Karpas-422 (cell line): ENCODE measurements at regions not wholly inside any gene's neighbourhood (a gene's known extent, or its start where the extent isn't known, plus 50 kb on each side); places are given as distances from the start of the nearest gene placed in this dataset.
"Not testable (repeated sequence)": the region's sequence is repeated elsewhere in the genome, so short reads cannot be mapped to it uniquely, and the experiment has no call there.

ENCODE experiments used
- DNase-seq: peaks from one replicate; pipeline ENCODE4 v3.0.0-alpha.2; 2015
- H2AFZ ChIP-seq: fragments of 200-600 bp; sonication (generic); 2 replicates; pipeline ENCODE4 v1.6.1; 2014; ENCODE audit warnings: antibody characterized with exemption, low read length, mixed read lengths
- H3K27ac ChIP-seq: fragments of 200-600 bp; sonication (generic); 2 replicates; pipeline ENCODE4 v1.5.1; 2014; ENCODE audit warnings: mild to moderate bottlenecking, low read length, moderate library complexity
- H3K27me3 ChIP-seq: fragments of 200-600 bp; sonication (generic); 2 replicates; pipeline ENCODE4 v1.6.1; 2014; ENCODE audit warnings: low read length, mixed read lengths
- H3K36me3 ChIP-seq: fragments of 200-600 bp; sonication (generic); 2 replicates; pipeline ENCODE4 v1.6.1; 2014; ENCODE audit warnings: low read length, mixed read lengths; ENCODE audit not compliant: insufficient read depth
- H3K4me1 ChIP-seq: fragments of 200-600 bp; sonication (generic); 2 replicates; pipeline ENCODE4 v1.6.1; 2014; ENCODE audit warnings: mild to moderate bottlenecking, low read length, mixed read lengths
- H3K4me2 ChIP-seq: fragments of 200-600 bp; sonication (generic); 2 replicates; pipeline ENCODE4 v1.6.1; 2014; ENCODE audit warnings: low read length, low read depth, mild to moderate bottlenecking; ENCODE audit not compliant: poor library complexity, severe bottlenecking
- H3K4me3 ChIP-seq: fragments of 200-600 bp; sonication (generic); 2 replicates; pipeline ENCODE4 v1.5.1; 2014; ENCODE audit warnings: mild to moderate bottlenecking, antibody characterized with exemption, low read length, mixed read lengths
- H3K79me2 ChIP-seq: fragments of 200-600 bp; sonication (generic); 2 replicates; pipeline ENCODE4 v1.6.1; 2014; ENCODE audit warnings: mild to moderate bottlenecking, low read length, mixed read lengths
- H3K9ac ChIP-seq: fragments of 200-600 bp; sonication (generic); 2 replicates; pipeline ENCODE4 v1.6.0; 2014; ENCODE audit warnings: low read length
- H3K9me2 ChIP-seq: fragments of 200-600 bp; sonication (generic), shearing (Covaris generic); replicated peaks from 2 replicates; pipeline ENCODE4 v1.6.0; 2014; ENCODE audit warnings: mild to moderate bottlenecking, low read length, moderate library complexity; ENCODE audit not compliant: insufficient read depth
- H3K9me3 ChIP-seq: fragments of 300-700, 200-600 bp; sonication (generic); 2 replicates; pipeline ENCODE4 v1.6.1; 2014; ENCODE audit warnings: low read length, mixed read lengths
- H4K20me1 ChIP-seq: fragments of 200-600 bp; sonication (generic); 2 replicates; pipeline ENCODE4 v1.6.1; 2014; ENCODE audit warnings: mild to moderate bottlenecking, antibody characterized with exemption, low read length, low read depth; ENCODE audit not compliant: insufficient read depth

- Histone ChIP-seq H3K27me3 (no peaks in the 10 kb centered on the region), H3K9me3 (peaks cover 5% of the 10 kb centered on the region), H4K20me1 (no peaks in the 10 kb centered on the region), H3K9me2 (no peaks in the 10 kb centered on the region; the same call in 1 of the 2 replicates), H3K4me2 (no peak overlapping the region), H2AFZ (no peak overlapping the region), H3K4me1 (no peaks in the 10 kb centered on the region), H3K9ac (no peak overlapping the region), H3K4me3 (no peak overlapping the region), H3K27ac (no peak overlapping the region), H3K36me3 (no peaks in the 10 kb centered on the region), H3K79me2 (no peaks in the 10 kb centered on the region)
- no peak for DNase-seq
These were observed 908.6 kb upstream of the MDGA2 start for GRCh38 chr14:48584031-48584430.

GRCh38 chr14:48582938-48583337 lies 907.5 kb upstream of the MDGA2 start:
- no peaks in the 10 kb centered on the region for H3K4me1 ChIP-seq
- no peak overlapping the region for H3K4me2 ChIP-seq
- no peak overlapping the region for H2AFZ ChIP-seq
- DNase-seq, result no peak
- H3K27ac ChIP-seq, result no peak overlapping the region
- no peaks in the 10 kb centered on the region for H3K79me2 ChIP-seq
- H4K20me1 ChIP-seq, result no peaks in the 10 kb centered on the region
- H3K9me2 ChIP-seq, result no peaks in the 10 kb centered on the region; the same call in 1 of the 2 replicates
- no peaks in the 10 kb centered on the region for H3K36me3 ChIP-seq
- H3K27me3 ChIP-seq, result no peaks in the 10 kb centered on the region
- H3K9ac ChIP-seq, result no peak overlapping the region
- H3K9me3 ChIP-seq, result peaks cover 3% of the 10 kb centered on the region
- H3K4me3 ChIP-seq, result no peak overlapping the region

- H3K27me3 ChIP-seq, result no peaks in the 10 kb centered on the region
- no peak overlapping the region for H2AFZ ChIP-seq
- H3K9ac ChIP-seq, result no peak overlapping the region
- no peaks in the 10 kb centered on the region for H3K36me3 ChIP-seq
- H3K9me3 ChIP-seq, result peaks cover 22% of the 10 kb centered on the region
- no peak overlapping the region for H3K27ac ChIP-seq
- H3K79me2 ChIP-seq, result no peaks in the 10 kb centered on the region
- H3K4me3 ChIP-seq, result no peak overlapping the region
- DNase-seq, result no peak
- no peak overlapping the region for H3K4me2 ChIP-seq
- H3K9me2 ChIP-seq, result no peaks in the 10 kb centered on the region; the same call in 1 of the 2 replicates
- no peaks in the 10 kb centered on the region for H4K20me1 ChIP-seq
- no peaks in the 10 kb centered on the region for H3K4me1 ChIP-seq
These were observed 905.3 kb upstream of the MDGA2 start for GRCh38 chr14:48580692-48581091.

GRCh38 chr14:48575772-48576171 lies 900.4 kb upstream of the MDGA2 start:
- Histone ChIP-seq H4K20me1 (no peaks in the 10 kb centered on the region), H3K4me3 (no peak overlapping the region), H2AFZ (no peak overlapping the region), H3K27ac (no peak overlapping the region), H3K79me2 (no peaks in the 10 kb centered on the region), H3K9ac (no peak overlapping the region), H3K4me2 (no peak overlapping the region), H3K36me3 (no peaks in the 10 kb centered on the region), H3K27me3 (no peaks in the 10 kb centered on the region), H3K9me2 (no peaks in the 10 kb centered on the region), H3K9me3 (peaks cover 19% of the 10 kb centered on the region), H3K4me1 (no peaks in the 10 kb centered on the region)
- no peak for DNase-seq

GRCh38 chr14:48568688-48569087 lies 893.3 kb upstream of the MDGA2 start:
- Histone ChIP-seq H3K9me3 (peaks cover 16% of the 10 kb centered on the region), H3K4me2 (no peak overlapping the region), H3K27me3 (no peaks in the 10 kb centered on the region), H2AFZ (no peak overlapping the region), H3K79me2 (no peaks in the 10 kb centered on the region), H3K36me3 (no peaks in the 10 kb centered on the region), H3K4me3 (no peak overlapping the region), H4K20me1 (no peaks in the 10 kb centered on the region), H3K9me2 (no peaks in the 10 kb centered on the region), H3K9ac (no peak overlapping the region), H3K27ac (no peak overlapping the region), H3K4me1 (no peaks in the 10 kb centered on the region)
- DNase-seq, result no peak

GRCh38 chr14:48568252-48568651 lies 892.8 kb upstream of the MDGA2 start:
- H3K27me3 ChIP-seq, result no peaks in the 10 kb centered on the region
- H3K79me2 ChIP-seq, result no peaks in the 10 kb centered on the region
- DNase-seq, result no peak
- peaks cover 18% of the 10 kb centered on the region for H3K9me3 ChIP-seq
- no peak overlapping the region for H3K4me2 ChIP-seq
- no peak overlapping the region for H2AFZ ChIP-seq
- no peaks in the 10 kb centered on the region for H3K9me2 ChIP-seq
- H3K4me1 ChIP-seq, result no peaks in the 10 kb centered on the region
- H3K4me3 ChIP-seq, result no peak overlapping the region
- H4K20me1 ChIP-seq, result no peaks in the 10 kb centered on the region
- H3K36me3 ChIP-seq, result no peaks in the 10 kb centered on the region
- no peak overlapping the region for H3K27ac ChIP-seq
- no peak overlapping the region for H3K9ac ChIP-seq

GRCh38 chr14:48563489-48563888 lies 888.1 kb upstream of the MDGA2 start:
- H2AFZ ChIP-seq, result no peak overlapping the region
- H3K4me2 ChIP-seq, result no peak overlapping the region
- peaks cover 21% of the 10 kb centered on the region for H3K9me3 ChIP-seq
- H4K20me1 ChIP-seq, result no peaks in the 10 kb centered on the region
- no peak for DNase-seq
- no peaks in the 10 kb centered on the region for H3K79me2 ChIP-seq
- H3K4me1 ChIP-seq, result no peaks in the 10 kb centered on the region
- no peaks in the 10 kb centered on the region for H3K9me2 ChIP-seq
- H3K27ac ChIP-seq, result no peak overlapping the region
- H3K4me3 ChIP-seq, result no peak overlapping the region
- no peak overlapping the region for H3K9ac ChIP-seq
- H3K36me3 ChIP-seq, result no peaks in the 10 kb centered on the region
- H3K27me3 ChIP-seq, result no peaks in the 10 kb centered on the region

- H3K9ac ChIP-seq, H3K36me3 ChIP-seq, DNase-seq, H4K20me1 ChIP-seq, H3K79me2 ChIP-seq, H3K27ac ChIP-seq, H2AFZ ChIP-seq, H3K4me3 ChIP-seq, H3K4me1 ChIP-seq, H3K27me3 ChIP-seq, H3K4me2 ChIP-seq, H3K9me2 ChIP-seq: not testable (repeated sequence)
- H3K9me3 ChIP-seq, result peaks cover 22% of the 10 kb centered on the region
These were observed 886.0 kb upstream of the MDGA2 start for GRCh38 chr14:48561438-48561837.

GRCh38 chr14:48560421-48560820 lies 885.0 kb upstream of the MDGA2 start:
- no peak for DNase-seq
- Histone ChIP-seq H3K4me2 (no peak overlapping the region), H3K9ac (no peak overlapping the region), H3K9me2 (no peaks in the 10 kb centered on the region), H3K79me2 (no peaks in the 10 kb centered on the region), H2AFZ (no peak overlapping the region), H3K4me3 (no peak overlapping the region), H3K27ac (no peak overlapping the region), H3K27me3 (no peaks in the 10 kb centered on the region), H3K36me3 (no peaks in the 10 kb centered on the region), H3K9me3 (peaks cover 32% of the 10 kb centered on the region), H3K4me1 (no peaks in the 10 kb centered on the region), H4K20me1 (no peaks in the 10 kb centered on the region)
